ENCODE measurements at regions not wholly inside any gene's neighbourhood (a gene's known extent, or its start where the extent isn't known, plus 50 kb on each side); places are given as distances from the start of the nearest gene placed in this dataset.

- DNase-seq: no peak
These were observed 493.0 kb downstream of the TLL1 start for GRCh38 chr4:166366012-166366411.

GRCh38 chr4:166377578-166377977 is 504.5 kb downstream of the TLL1 start:
- no peak for DNase-seq

- no peak for DNase-seq
These were observed 513.7 kb downstream of the TLL1 start for GRCh38 chr4:166386491-166387360.

- no peak for DNase-seq
These were observed 518.5 kb downstream of the TLL1 start for GRCh38 chr4:166391501-166391900.

GRCh38 chr4:166399021-166399420 is 526.0 kb downstream of the TLL1 start:
- DNase-seq: no peak

- DNase-seq: no peak
These were observed 527.3 kb downstream of the TLL1 start for GRCh38 chr4:166400270-166400894.

- DNase-seq: no peak
These were observed 540.3 kb downstream of the TLL1 start for GRCh38 chr4:166413356-166413755.

GRCh38 chr4:166414431-166414830 is 541.4 kb downstream of the TLL1 start:
- no peak for DNase-seq

- no peak for DNase-seq
These were observed 542.7 kb downstream of the TLL1 start for GRCh38 chr4:166415749-166416148.

GRCh38 chr4:166421556-166422156 is 548.6 kb downstream of the TLL1 start:
- no peak for DNase-seq

- no peak for DNase-seq
These were observed 549.4 kb downstream of the TLL1 start for GRCh38 chr4:166422475-166422874.

GRCh38 chr4:166426300-166426863 is 553.3 kb downstream of the TLL1 start:
- DNase-seq: no peak

- DNase-seq: no peak
These were observed 559.1 kb downstream of the TLL1 start for GRCh38 chr4:166432125-166432524.

GRCh38 chr4:166432842-166433241 is 559.8 kb downstream of the TLL1 start:
- DNase-seq: no peak

GRCh38 chr4:166435449-166435848 is 562.4 kb downstream of the TLL1 start:
- no peak for DNase-seq

- DNase-seq: no peak
These were observed 585.7 kb downstream of the TLL1 start for GRCh38 chr4:166458756-166459155.

- DNase-seq: no peak
These were observed 586.6 kb downstream of the TLL1 start for GRCh38 chr4:166459621-166460020.

GRCh38 chr4:166460769-166461550 is 587.9 kb downstream of the TLL1 start:
- no peak for DNase-seq

- DNase-seq: no peak
These were observed 608.0 kb downstream of the TLL1 start for GRCh38 chr4:166481055-166481454.

GRCh38 chr4:166481739-166482138 is 608.7 kb downstream of the TLL1 start:
- DNase-seq: no peak

GRCh38 chr4:166482758-166483157 is 609.7 kb downstream of the TLL1 start:
- no peak for DNase-seq

GRCh38 chr4:166491635-166492034 is 618.6 kb downstream of the TLL1 start:
- no peak for DNase-seq

- no peak for DNase-seq
These were observed 620.9 kb downstream of the TLL1 start for GRCh38 chr4:166493924-166494345.
